ENCODE measurements at regions not wholly inside any gene's neighbourhood (a gene's known extent, or its start where the extent isn't known, plus 50 kb on each side); places are given as distances from the start of the nearest gene placed in this dataset.

DNA sequence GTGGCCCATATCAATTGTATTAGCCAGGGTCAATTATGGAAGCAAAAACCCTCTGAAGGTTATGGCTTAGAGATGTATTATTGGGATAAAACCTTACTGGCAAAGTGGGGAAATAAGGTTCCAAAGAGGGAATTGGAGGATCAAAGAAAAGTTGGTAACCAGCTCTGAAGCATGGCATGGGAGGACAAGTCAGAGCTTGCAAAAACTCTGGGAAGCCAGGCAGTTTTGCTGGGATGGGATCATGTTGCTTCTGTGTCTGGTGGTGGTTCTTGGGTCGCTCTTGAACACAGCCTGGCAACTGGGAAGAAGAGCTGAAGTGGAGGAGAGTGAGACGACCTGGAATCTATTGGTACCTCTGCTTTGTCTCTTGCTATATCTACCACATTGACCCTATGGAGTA, 162.6 kb downstream of the PMAIP1 start:
- TF ChIP-seq CTCF (IDR thresholded peaks at IDR 0.05) = no peak
- DNase-seq (ENCODE audit: extremely low spot score, unreplicated experiment) = no peak
- H3K36me3 Mint-ChIP-seq (ENCODE audit: unreplicated experiment) = no peaks in the 10 kb centered on the region
- no peak overlapping the region for H3K27ac Mint-ChIP-seq (ENCODE audit: unreplicated experiment)
- no peak overlapping the region for H3K4me3 Mint-ChIP-seq (ENCODE audit: unreplicated experiment)
- H3K9me3 Mint-ChIP-seq (ENCODE audit: unreplicated experiment) = no peaks in the 10 kb centered on the region
- H3K4me1 Mint-ChIP-seq (ENCODE audit: unreplicated experiment) = no peaks in the 10 kb centered on the region
- peaks cover 11% of the 10 kb centered on the region for H3K27me3 Mint-ChIP-seq (ENCODE audit: unreplicated experiment)

DNA sequence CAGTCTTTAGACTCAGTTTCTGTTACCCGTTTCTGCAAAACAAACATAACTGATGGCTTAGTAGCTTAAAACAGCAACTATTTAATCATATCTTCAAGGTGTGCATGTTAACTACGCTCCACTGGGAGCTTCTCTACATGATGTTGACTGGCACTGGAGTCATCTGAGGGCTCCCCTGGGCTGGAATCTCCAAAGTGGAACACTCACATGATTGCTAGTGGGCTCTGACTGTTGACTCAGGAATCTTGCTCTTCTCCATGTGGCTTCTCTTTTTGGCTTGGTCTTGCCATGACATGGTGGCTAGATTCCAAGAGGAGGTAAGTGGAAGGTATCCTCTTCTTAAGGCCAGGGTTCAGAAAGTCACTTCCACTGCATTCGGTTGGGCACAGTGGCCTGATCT, 160.8 kb downstream of the PMAIP1 start:
- Mint-ChIP-seq H3K27ac (ENCODE audit: unreplicated experiment) (no peak overlapping the region), H3K9me3 (ENCODE audit: unreplicated experiment) (no peaks in the 10 kb centered on the region), H3K4me1 (ENCODE audit: unreplicated experiment) (no peaks in the 10 kb centered on the region), H3K36me3 (ENCODE audit: unreplicated experiment) (no peaks in the 10 kb centered on the region), H3K4me3 (ENCODE audit: unreplicated experiment) (no peak overlapping the region), H3K27me3 (ENCODE audit: unreplicated experiment) (peaks cover 11% of the 10 kb centered on the region)
- DNase-seq (ENCODE audit: extremely low spot score, unreplicated experiment) = no peak
- no peak for TF ChIP-seq CTCF (IDR thresholded peaks at IDR 0.05)

DNA sequence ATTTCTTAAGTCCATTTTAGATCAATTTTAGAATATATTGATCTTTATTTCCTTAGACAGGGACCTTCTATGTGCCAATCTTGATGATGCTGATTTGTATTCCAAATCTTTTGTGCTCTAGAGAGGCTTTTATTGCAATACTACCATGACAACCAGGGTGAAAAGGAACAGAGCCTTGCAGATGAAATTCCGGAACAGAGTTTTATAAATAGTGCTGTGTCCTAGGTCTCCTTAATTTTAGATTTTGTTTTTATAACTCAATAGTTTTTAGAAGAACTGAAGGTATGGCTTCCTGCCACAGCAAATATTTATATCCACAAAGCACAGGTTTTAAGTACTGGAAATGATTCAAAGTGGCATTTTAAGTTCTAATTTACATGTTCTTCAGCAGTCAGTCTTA, 160.2 kb downstream of the PMAIP1 start:
- no peak for TF ChIP-seq CTCF (IDR thresholded peaks at IDR 0.05)
- Mint-ChIP-seq H3K9me3 (ENCODE audit: unreplicated experiment) (no peaks in the 10 kb centered on the region), H3K36me3 (ENCODE audit: unreplicated experiment) (no peaks in the 10 kb centered on the region), H3K27me3 (ENCODE audit: unreplicated experiment) (peaks cover 11% of the 10 kb centered on the region), H3K27ac (ENCODE audit: unreplicated experiment) (no peak overlapping the region), H3K4me1 (ENCODE audit: unreplicated experiment) (no peaks in the 10 kb centered on the region), H3K4me3 (ENCODE audit: unreplicated experiment) (no peak overlapping the region)
- no peak for DNase-seq (ENCODE audit: extremely low spot score, unreplicated experiment)

GRCh38 chr18:60059216-60059615, 159.4 kb downstream of the PMAIP1 start:
- Mint-ChIP-seq H3K36me3 (ENCODE audit: unreplicated experiment) (no peaks in the 10 kb centered on the region), H3K9me3 (ENCODE audit: unreplicated experiment) (no peaks in the 10 kb centered on the region), H3K4me1 (ENCODE audit: unreplicated experiment) (peaks cover 1% of the 10 kb centered on the region), H3K27me3 (ENCODE audit: unreplicated experiment) (peaks cover 11% of the 10 kb centered on the region), H3K27ac (ENCODE audit: unreplicated experiment) (no peak overlapping the region), H3K4me3 (ENCODE audit: unreplicated experiment) (no peak overlapping the region)
- DNase-seq (ENCODE audit: extremely low spot score, unreplicated experiment) = no peak
- TF ChIP-seq CTCF (IDR thresholded peaks at IDR 0.05) = no peak

DNA sequence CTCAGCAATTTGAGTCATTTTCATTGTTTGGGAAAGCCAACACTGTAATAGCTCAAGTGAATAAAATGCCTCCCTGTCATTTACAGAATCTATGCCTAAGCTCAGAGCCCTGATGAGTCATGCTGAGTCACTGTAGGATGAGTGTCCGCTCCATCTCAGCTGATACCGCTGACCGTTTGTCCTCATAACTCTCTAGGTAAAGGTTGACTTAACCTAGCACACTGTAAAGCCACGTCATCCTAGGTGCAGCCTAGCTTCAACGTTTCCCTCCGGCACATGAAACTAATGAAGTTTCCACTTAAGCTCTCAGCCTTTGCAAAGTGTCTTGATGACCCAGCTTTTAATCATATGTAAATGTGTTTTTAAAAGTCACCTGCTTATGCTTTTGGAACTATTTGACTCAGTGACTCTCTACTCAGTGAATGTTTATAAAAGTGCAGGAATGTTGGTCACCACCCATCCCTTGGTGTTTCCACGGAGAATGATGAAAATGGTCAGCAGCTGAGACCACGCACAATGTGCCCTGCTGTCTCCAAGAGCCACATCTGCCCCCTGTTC, 154.0 kb downstream of the PMAIP1 start:
- Mint-ChIP-seq H3K27ac (ENCODE audit: unreplicated experiment) (no peak overlapping the region), H3K36me3 (ENCODE audit: unreplicated experiment) (no peaks in the 10 kb centered on the region), H3K4me1 (ENCODE audit: unreplicated experiment) (peaks cover 18% of the 10 kb centered on the region), H3K9me3 (ENCODE audit: unreplicated experiment) (peaks cover 4% of the 10 kb centered on the region), H3K4me3 (ENCODE audit: unreplicated experiment) (no peak overlapping the region), H3K27me3 (ENCODE audit: unreplicated experiment) (no peaks in the 10 kb centered on the region)
- no peak for TF ChIP-seq CTCF (IDR thresholded peaks at IDR 0.05)
- DNase-seq (ENCODE audit: extremely low spot score, unreplicated experiment) = no peak
